Non-pigmented ciliary epithelial cell (primary cell): ENCODE measurements at regions not wholly inside any gene's neighbourhood (a gene's known extent, or its start where the extent isn't known, plus 50 kb on each side); places are given as distances from the start of the nearest gene placed in this dataset.
"Not testable (repeated sequence)": the region's sequence is repeated elsewhere in the genome, so short reads cannot be mapped to it uniquely, and the experiment has no call there.

Source experiments
- DNase-seq: peaks from one replicate; pipeline ENCODE4 v3.0.0-alpha.2; 2010; ENCODE audit warnings: low read depth

DNA sequence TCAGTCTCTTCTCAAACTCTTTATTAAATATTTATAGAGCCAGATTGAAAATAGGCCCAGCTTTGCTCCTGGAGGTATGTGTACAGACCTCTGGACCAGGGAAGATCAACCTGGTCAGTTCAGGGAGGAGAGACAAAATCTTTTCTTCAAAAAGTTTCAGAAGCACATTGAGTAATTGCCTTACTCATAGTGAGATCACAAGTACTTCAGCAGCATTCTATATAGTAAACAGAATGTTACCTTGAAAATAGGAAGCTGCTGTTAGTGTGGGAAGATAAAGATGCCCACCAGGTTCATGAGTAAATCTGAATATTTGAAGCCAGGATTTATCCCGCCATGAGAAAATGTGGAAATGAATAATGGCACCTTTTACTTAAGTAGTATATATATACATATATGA, 665.9 kb upstream of the CITED2 start:
- DNase-seq: no peak

DNA sequence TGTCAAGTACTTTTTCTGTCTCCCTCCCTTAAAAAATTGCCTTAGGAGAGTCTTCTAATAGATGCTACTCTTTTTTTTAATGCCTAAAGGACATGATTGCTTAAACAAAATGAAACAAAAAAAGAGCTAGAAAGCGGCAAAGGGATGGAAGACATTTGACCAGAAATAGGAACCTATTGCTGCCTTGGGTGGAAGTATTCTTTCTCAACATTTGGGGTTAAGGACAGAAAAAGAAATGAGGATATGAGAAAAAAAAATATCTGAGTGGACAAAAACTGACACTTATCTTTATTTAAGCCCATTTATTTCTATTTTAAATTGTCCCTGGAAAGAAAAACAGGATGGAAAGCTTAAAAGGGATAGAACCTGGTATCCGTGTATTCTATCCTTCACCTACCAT, 664.9 kb upstream of the CITED2 start:
- no peak for DNase-seq

DNA sequence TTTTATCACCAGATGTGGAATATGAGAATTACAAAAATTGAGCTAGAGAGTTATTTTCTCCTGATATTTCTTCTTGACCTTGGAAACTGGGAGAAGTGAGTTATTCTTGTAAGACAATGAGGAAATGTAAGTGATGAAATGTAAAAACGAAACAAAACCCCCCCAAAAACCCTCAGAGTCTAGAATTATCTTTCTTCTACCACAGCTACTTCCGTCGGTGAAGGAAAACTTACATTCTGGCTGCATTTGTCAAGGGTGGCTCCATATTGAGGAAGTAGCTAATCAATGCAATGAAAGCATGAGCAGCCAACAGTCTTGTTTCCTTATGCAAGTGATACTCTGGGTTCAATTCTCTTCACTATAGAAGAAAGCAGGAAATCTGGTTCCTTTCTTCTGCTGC, 661.7 kb upstream of the CITED2 start:
- DNase-seq: no peak

DNA sequence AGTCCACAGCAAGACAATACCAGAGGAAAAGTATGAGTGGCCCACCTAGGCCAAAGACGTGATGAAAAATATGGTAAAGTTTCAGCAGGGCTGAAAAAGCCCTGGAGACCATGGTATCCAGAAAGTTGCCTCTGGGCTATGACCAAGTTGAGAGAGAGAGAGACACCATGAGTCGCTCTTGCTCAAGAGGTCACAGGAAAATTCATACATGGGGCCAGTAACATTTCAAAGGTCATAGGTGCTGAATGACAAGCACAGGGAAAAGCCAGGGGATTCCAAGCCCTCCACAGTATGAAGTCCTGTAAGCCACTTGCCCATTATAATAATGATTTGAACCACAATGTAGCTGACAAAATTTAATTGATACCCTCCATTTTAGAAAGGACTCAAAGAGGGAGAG, 657.7 kb upstream of the CITED2 start:
- DNase-seq: no peak

DNA sequence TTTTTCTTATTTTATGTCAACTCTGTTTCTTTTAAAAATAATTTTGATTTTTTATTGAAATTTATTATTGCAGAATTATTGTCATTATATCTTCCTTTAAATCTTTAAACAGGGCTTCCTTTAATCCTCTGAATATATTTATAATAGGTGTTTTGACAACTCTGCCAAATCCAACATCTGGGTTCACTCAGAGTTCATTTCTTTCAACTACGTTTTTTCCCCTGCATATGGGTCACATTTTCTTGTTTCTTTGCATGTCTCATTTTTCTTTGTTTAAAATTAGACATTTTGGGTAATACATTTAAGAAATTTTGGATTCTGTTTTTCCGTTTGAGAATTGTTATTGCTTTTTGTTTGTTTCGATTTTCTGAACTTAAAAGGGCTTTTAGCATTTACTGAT, 655.1 kb upstream of the CITED2 start:
- no peak for DNase-seq

DNA sequence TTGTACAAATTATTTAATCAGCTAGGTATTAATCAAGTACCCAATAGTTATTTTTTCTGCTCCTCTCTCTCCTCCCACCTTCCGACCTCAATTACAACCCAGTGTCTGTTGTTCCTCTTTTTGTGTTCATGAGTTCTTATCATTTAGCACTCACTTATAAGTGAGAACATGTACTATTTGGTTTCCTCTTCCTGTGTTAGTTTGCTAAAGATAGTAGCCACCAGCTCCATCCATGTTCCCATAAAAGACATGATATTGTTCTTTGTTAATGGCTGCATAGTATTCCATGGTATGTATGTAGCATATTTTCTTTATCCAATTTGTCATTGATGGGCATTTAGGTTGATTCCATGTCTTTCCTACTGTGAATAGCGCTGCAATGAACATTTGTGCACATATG, 652.8 kb upstream of the CITED2 start:
- no peak for DNase-seq

DNA sequence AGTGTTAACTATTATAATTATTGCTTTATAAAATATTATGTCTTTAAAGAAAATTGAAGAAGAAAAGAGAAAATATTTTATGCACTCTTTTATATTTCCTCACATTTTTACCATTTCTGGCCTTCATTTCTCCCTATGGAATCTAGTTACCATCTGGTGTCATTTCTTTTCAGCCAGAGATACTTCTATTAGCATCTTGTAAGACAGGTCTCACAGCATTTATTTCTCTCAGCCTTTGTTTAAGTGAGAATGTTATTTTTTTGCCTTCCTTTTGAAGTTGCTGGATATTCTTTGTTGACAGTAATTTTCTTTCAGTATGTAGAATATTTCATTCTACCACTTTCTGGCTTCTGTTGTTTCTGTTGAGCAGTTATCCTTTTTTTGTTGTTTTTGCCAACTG, 652.1 kb upstream of the CITED2 start:
- DNase-seq: no peak

DNA sequence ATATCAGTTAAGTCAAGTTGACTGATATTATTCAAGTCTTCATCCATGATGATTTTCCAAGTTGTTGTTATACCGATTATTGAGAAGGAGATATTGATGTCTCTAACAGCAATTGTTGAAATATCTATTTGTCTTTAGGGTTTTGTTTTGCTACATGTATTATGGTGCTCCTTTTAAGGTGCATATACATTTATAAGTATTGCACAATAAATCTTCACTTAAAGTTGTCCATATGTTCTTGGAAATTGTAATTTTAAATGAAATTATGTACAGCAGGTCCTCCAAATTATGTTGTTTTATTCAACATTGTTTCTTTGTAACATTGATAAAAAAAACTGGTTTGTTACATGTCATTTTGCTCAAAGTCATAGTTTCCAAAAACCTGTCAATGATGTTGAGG, 650.7 kb upstream of the CITED2 start:
- DNase-seq: no peak

DNA sequence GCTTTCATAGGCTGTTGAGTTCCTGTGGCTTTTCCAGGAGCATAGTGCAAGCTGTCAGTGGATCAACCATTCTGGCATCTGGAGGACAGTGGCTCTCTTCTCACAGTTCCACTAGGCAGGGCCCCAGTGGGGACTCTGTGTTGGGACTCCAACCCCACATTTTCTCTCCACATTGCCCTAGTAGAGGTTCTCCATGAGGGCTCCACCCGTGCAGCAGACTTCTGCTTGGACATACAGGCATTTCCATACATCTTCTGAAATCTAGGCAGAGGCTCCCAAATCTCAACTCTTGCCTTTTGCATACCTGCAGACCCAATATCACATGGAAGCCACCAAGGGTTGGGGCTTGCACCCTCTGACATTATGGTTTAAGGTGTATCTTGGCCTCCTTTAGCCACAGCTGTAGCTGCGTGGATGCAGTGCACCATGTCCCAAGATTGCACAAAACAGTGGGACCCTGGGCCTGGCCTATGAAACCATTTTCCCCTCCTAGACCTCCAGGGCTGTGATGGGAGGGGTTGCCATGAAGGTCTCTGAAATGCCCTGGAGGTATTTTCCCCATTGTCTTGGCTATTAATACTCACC, 645.9 kb upstream of the CITED2 start:
- DNase-seq: no peak

DNA sequence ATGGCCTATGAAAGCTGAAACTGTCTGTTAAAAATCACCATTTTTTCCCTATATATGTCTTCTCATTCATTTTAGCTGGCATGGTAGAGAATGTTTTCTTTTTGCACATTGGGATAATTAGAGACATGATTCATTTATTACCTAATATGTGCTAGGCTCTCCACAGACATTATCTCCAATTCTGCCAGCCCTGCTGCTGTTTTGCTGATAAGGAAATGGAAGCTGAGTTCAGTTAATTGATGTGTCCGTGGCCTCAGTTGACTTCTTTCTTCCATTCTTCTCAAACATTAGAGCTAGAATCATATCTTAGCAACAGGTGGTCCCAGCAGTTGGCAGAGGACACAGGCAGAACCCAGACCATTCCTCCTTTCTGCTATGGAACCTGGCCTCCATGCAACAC, 644.1 kb upstream of the CITED2 start:
- no peak for DNase-seq

DNA sequence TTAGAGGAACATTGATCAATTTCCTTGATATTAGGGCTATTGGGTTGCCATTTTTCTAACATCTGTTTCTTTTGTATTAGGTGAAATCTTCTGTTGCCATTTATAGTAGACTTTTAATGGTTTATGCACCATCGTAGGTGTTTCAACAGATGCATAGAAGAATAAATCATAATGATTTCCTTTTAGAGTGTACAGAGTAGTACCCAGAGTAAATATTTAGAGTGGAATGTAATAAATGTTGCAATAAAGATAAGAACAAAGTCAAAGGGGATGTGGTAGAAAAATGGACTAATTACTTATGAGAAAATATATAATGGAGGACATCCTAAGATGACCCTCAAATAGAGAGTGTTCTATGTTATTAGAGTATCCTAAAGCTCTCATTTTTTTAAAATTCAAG, 643.0 kb upstream of the CITED2 start:
- no peak for DNase-seq

DNA sequence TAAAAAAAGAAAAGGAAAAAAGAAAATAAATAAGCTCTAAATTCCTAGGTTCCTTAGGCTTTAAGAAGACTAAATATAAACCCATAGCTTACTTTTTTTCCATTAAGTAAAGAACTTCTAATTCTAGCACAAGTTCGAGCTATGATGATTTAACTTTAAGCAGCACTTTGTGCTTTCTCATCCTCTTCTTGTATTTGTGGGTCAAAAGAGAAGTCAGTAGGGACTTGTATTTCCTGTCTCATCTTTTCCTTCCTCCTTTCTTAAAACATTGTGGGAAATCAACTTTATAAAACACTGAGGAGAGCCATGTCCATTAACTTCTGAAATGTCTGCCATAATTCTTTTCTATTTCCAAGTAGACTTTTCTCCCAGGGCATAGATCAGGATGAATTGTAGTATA, 637.7 kb upstream of the CITED2 start:
- no peak for DNase-seq

DNA sequence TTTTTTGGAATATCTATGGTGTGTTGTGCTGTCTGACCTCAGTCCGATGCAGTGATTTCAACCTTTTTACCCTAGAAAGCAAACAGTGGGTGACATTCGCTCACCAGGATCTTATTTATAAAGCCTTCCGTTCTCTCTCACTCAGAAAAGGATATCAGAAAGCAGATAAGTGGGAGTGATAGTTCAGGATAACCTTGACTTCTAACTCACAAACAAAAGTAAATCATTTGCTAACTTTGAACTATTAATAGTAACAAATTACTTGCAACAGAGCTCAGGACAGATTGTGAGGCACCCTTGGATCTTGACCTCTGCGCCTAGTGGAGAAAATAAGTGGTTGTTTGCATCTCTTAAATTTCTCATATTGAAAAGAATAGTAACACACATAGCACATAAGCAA, 637.1 kb upstream of the CITED2 start:
- DNase-seq: no peak

DNA sequence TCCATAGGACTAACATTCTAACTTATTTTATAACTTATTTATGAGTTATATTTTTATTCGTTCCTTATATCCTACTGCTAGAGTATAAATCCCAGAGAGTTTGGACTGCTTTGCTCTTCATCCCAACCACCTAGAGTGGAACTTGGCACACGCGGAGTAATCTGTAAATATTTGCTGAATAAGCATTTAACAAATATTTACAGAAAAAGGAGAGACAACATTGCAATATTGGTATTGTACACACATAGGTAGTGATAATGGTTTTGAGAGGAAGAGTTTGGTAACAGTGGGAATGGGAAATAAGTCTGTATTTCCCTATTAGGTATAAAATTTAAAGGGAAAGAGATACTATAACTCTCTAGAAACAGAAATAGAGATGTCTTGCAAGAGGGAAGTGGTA, 634.8 kb upstream of the CITED2 start:
- DNase-seq: no peak

DNA sequence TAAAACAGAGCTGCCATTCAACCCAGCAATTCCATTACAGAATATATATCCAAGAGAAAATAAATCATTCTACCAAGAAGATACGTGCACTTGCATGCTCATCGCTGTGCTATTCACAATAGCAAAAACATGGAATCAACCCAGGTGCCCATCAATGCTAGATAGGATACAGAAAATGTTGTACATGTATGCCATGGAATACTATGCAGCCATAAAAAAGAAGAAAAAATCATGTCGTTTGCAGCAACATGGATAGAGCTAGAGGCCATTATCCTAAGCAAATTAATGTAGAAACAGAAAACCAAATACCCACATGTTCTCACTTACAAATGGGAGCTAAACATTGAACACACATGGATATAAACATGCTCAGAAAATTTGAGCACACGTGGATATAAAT, 633.1 kb upstream of the CITED2 start:
- no peak for DNase-seq

DNA sequence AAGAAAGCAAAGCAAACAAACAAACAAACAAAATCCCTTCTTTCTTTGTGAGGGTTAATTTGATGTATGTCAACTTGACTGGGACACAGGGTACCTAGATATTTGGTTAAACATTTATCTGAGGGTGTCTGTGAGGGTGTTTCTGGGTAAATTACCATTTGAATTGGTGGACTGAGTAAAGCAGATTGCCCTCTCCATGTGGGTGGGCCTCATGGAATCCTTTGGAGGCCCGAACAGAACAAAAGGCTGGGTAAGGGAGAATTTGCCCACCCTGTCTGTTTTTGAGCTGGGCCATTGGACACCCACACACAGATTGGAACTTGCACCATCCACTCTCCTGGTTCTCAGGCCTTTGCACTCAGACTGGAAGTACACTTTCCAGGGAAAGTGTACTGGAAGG, 628.8 kb upstream of the CITED2 start:
- no peak for DNase-seq

DNA sequence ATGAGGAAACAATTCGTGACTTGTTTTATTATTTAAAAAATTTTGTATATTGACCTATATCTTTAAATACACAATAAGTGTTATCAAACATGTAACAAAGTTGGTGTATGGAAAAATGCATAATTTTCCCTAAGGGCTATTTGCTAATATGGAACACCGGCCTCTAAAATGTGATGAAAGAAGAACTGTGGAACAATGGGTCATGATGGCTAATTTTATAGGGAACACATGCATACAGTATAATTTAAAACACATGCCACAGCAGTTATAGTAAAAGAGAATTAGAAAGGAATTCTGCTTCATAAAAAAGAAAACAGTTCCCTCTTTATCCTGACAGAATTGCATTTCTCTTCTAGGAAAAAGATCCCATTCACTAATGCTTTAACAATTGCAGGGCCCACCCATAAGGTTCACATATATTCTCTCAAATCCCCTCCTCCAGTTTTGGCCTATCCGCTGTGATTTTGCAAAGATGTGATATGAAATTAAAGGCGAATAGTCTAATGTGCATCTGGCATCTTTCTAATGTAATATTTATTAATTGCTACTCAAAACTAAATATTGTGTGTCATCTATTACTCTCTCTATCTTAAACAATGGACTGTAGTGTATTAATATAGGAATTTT, 628.1 kb upstream of the CITED2 start:
- no peak for DNase-seq

DNA sequence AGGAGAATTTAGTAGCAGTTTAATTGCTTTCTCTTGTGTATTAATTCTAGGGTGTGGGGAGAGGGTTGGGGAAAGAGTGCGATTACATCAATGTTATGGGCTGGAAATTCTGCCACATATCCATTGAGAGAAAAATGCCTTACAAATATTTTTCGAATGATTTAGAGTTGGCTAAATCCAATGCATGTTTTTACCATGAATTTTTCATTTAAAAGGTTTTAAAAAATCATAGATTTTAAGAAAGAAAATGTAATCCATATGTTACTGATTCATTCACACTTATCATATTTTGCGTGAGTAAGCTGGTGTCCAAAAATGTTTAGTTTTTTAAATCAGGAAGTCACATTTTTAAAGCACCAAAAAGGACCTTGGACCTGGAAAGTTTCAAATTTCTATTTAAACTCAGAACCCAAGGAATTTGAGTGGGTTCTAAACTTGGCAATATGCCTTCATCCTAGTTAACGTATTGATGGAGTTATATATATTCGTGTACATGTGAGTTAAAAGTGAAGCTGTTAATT, 627.4 kb upstream of the CITED2 start:
- DNase-seq: no peak

DNA sequence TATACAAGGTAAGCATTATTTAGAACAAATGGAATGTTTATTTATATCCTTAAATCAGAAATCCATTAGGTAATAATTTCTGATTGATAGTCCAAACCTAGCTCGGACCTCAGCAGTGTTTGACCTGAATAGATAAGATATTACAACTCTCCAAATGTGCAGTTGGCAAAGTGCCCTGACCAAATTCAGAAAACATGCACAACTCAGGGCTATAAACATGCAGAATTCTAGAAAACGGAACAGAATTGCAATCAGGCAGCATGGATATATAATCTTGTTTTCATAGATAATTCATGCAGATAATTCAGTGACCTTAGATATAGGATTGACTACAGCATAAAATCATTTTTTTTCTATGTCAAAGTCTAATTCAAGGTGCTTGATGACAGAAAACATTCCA, 626.6 kb upstream of the CITED2 start:
- DNase-seq: no peak

DNA sequence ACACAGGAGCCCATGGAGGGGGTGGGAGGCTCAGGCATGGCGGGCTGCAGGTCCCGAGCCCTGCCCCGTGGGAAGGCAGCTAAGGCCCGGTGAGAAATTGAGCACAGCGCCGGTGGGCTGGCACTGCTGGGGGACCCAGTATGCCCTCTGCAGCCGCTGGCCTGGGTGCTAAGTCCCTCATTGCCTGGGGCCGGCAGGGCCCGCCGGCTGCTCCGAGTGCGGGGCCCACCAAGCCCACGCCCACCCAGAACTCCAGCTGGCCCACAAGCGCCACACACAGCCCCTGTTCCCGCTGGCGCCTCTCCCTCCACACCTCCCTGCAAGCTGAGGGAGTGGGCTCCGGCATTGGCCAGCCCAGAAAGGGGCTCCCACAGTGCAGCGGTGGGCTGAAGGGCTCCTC, 625.2 kb upstream of the CITED2 start:
- DNase-seq: not testable (repeated sequence)

DNA sequence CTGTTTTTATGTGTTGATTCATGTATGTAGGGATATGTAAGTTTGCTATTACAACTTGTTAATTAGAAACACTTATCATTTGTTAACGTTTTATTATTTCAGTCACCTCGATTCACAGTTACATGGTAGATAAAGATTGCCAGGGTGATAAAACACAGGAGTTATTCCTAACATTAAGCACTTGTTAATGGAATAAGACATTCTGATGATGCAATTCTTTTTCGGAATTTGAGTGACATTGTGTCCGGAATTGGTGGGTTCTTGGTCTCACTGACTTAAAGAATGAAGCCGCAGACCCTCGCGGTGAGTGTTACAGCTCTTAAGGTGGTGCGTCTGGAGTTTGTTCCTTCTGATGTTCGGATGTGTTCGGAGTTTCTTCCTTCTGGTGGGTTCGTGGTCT, 624.0 kb upstream of the CITED2 start:
- not testable (repeated sequence) for DNase-seq

DNA sequence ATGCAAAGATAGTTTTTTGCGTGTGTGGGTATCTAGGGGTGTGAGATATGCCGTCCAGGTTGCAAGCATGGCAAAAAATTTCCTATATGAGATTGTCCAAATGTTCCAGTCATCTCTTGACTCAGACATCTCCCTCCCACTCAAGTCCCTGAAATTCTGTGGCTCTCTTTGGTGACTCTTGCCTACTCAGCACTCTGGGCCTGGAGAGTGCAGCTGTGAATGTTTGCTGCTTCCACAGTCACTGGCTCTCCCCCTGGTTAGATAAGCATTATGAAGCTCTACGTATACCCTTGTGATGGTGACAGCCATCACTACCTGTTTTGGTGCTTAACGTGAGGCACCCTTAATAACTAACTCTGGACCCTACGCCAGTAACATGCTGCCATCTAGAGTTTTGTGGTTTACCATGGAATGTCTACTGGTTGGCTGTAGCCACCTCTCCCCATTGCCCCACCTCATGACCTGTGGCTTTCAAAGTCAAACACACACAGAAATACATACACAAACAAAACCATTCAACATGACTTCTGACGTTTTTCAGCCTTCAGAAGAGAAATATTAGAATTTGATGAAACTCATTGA, 621.9 kb upstream of the CITED2 start:
- DNase-seq: no peak

DNA sequence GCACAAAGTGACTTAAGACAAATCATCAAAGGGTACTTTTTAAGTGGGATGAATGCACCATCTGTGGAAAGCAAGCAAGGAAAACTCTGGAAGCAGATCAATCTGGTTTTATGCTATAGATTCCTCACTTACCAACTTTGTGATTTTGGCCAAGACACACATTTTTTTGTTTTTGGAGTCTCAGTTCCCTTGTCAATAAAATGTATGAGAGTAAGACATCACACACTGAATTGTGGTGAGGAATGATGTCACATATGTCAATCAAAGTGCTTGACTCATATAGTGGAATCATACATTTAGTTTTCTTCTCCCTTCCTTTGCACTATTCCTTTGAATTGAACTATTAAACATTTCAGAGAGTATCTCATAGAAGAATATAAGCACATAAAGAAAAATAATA, 620.5 kb upstream of the CITED2 start:
- no peak for DNase-seq

DNA sequence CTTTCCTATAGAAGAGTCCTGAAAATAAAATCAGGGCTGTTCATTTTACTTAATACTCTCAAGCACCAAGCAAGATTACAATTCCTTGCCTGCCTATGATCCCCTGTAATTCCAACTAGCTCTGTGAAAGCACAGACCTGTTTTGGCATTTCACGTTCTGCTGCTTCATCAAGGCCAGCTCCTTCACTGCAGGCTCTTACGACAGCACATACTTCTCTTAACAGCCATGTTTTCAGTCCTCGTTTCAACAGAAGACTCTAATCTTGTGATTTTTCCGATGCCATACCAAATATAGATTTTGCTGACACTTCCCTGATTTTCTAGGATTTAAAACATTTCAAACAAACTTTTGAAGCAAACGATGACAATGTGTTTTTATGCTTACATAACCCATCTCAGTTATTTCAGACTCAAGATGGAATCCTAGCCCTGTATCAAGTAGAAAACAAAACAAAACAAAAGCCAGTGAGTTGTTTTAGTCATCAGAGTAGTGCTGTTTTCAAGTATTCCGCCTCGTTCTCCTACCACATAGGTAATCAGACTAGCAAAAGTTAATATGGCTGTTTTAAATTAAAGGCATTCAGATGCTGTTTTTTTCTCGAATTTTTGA, 616.5 kb upstream of the CITED2 start:
- no peak for DNase-seq
